Stimulated activated naive CD8-positive, alpha-beta T cell treated with anti-CD3 and anti-CD28 coated beads, Interleukin-15, Interleukin-2, amounts not matched to agents 100 ng/mL and 50 ng/mL, for 24 hours (primary cell): ENCODE measurements at regions not wholly inside any gene's neighbourhood (a gene's known extent, or its start where the extent isn't known, plus 50 kb on each side); places are given as distances from the start of the nearest gene placed in this dataset.

ENCODE experiments used
- H3K27ac Mint-ChIP-seq: one replicate; pipeline ENCODE4 v1.8.0; 2021; ENCODE audit warnings: mild to moderate bottlenecking, mixed read lengths
- H3K27me3 Mint-ChIP-seq: one replicate; pipeline ENCODE4 v1.8.0; 2021; ENCODE audit warnings: mixed read lengths
- H3K36me3 Mint-ChIP-seq: one replicate; pipeline ENCODE4 v1.8.0; 2021; ENCODE audit warnings: low read depth, mixed read lengths
- H3K4me1 Mint-ChIP-seq: one replicate; pipeline ENCODE4 v1.8.0; 2021; ENCODE audit warnings: low read depth, mixed read lengths
- H3K4me3 Mint-ChIP-seq: one replicate; pipeline ENCODE4 v1.8.0; 2021; ENCODE audit warnings: mild to moderate bottlenecking, mixed read lengths
- H3K9me3 Mint-ChIP-seq: one replicate; pipeline ENCODE4 v1.8.0; 2021; ENCODE audit warnings: mixed read lengths

GRCh38 chr2:65634304-65634703 lies 201.9 kb upstream of the SPRED2 start:
- H3K36me3 Mint-ChIP-seq = no peaks in the 10 kb centered on the region
- no peaks in the 10 kb centered on the region for H3K9me3 Mint-ChIP-seq
- no peak overlapping the region for H3K4me3 Mint-ChIP-seq
- peaks cover 21% of the 10 kb centered on the region for H3K27me3 Mint-ChIP-seq
- H3K27ac Mint-ChIP-seq = no peak overlapping the region
- H3K4me1 Mint-ChIP-seq = no peaks in the 10 kb centered on the region

- Mint-ChIP-seq H3K9me3 (no peaks in the 10 kb centered on the region), H3K4me3 (no peak overlapping the region), H3K27me3 (peaks cover 12% of the 10 kb centered on the region), H3K36me3 (no peaks in the 10 kb centered on the region), H3K27ac (no peak overlapping the region), H3K4me1 (no peaks in the 10 kb centered on the region)
Observed at GRCh38 chr2:65630643-65631042, 198.2 kb upstream of the SPRED2 start.

GRCh38 chr2:65628156-65628555 lies 195.8 kb upstream of the SPRED2 start:
- Mint-ChIP-seq H3K9me3 (no peaks in the 10 kb centered on the region), H3K4me3 (no peak overlapping the region), H3K4me1 (no peaks in the 10 kb centered on the region), H3K36me3 (no peaks in the 10 kb centered on the region), H3K27me3 (peaks cover 11% of the 10 kb centered on the region), H3K27ac (no peak overlapping the region)

GRCh38 chr2:65626831-65627230 lies 194.4 kb upstream of the SPRED2 start:
- Mint-ChIP-seq H3K4me1 (no peaks in the 10 kb centered on the region), H3K27me3 (peaks cover 20% of the 10 kb centered on the region), H3K36me3 (no peaks in the 10 kb centered on the region), H3K27ac (no peak overlapping the region), H3K4me3 (no peak overlapping the region), H3K9me3 (no peaks in the 10 kb centered on the region)

- Mint-ChIP-seq H3K27ac (no peak overlapping the region), H3K4me1 (no peaks in the 10 kb centered on the region), H3K4me3 (no peak overlapping the region), H3K27me3 (peaks cover 20% of the 10 kb centered on the region), H3K36me3 (no peaks in the 10 kb centered on the region), H3K9me3 (no peaks in the 10 kb centered on the region)
Observed at GRCh38 chr2:65625982-65626381, 193.6 kb upstream of the SPRED2 start.

GRCh38 chr2:65622951-65623535 lies 190.6 kb upstream of the SPRED2 start:
- H3K4me3 Mint-ChIP-seq = no peak overlapping the region
- H3K4me1 Mint-ChIP-seq = no peaks in the 10 kb centered on the region
- H3K27ac Mint-ChIP-seq = no peak overlapping the region

GRCh38 chr2:65622499-65622898 lies 190.1 kb upstream of the SPRED2 start:
- H3K36me3 Mint-ChIP-seq = no peaks in the 10 kb centered on the region
- no peaks in the 10 kb centered on the region for H3K9me3 Mint-ChIP-seq
- H3K27ac Mint-ChIP-seq = no peak overlapping the region
- peaks cover 16% of the 10 kb centered on the region for H3K27me3 Mint-ChIP-seq
- no peak overlapping the region for H3K4me3 Mint-ChIP-seq
- no peaks in the 10 kb centered on the region for H3K4me1 Mint-ChIP-seq

More at GRCh38 chr2:65622951-65623535, 190.6 kb upstream of the SPRED2 start:
- no peaks in the 10 kb centered on the region for H3K36me3 Mint-ChIP-seq
- no peaks in the 10 kb centered on the region for H3K9me3 Mint-ChIP-seq
- H3K27me3 Mint-ChIP-seq = peaks cover 16% of the 10 kb centered on the region

- Mint-ChIP-seq H3K4me3 (no peak overlapping the region), H3K27ac (no peak overlapping the region), H3K27me3 (peaks cover 16% of the 10 kb centered on the region), H3K36me3 (no peaks in the 10 kb centered on the region), H3K4me1 (no peaks in the 10 kb centered on the region), H3K9me3 (no peaks in the 10 kb centered on the region)
Observed at GRCh38 chr2:65620524-65620923, 188.1 kb upstream of the SPRED2 start.

- no peak overlapping the region for H3K4me3 Mint-ChIP-seq
- no peaks in the 10 kb centered on the region for H3K36me3 Mint-ChIP-seq
- peaks cover 16% of the 10 kb centered on the region for H3K27me3 Mint-ChIP-seq
- no peak overlapping the region for H3K27ac Mint-ChIP-seq
- no peaks in the 10 kb centered on the region for H3K4me1 Mint-ChIP-seq
- no peaks in the 10 kb centered on the region for H3K9me3 Mint-ChIP-seq
Observed at GRCh38 chr2:65620026-65620425, 187.6 kb upstream of the SPRED2 start.

GRCh38 chr2:65615602-65616001 lies 183.2 kb upstream of the SPRED2 start:
- H3K36me3 Mint-ChIP-seq = no peaks in the 10 kb centered on the region
- no peak overlapping the region for H3K27ac Mint-ChIP-seq
- no peaks in the 10 kb centered on the region for H3K9me3 Mint-ChIP-seq
- H3K27me3 Mint-ChIP-seq = peaks cover 3% of the 10 kb centered on the region
- H3K4me1 Mint-ChIP-seq = no peaks in the 10 kb centered on the region
- H3K4me3 Mint-ChIP-seq = no peak overlapping the region

- H3K36me3 Mint-ChIP-seq = no peaks in the 10 kb centered on the region
- H3K27me3 Mint-ChIP-seq = peaks cover under 1% of the 10 kb centered on the region
- H3K27ac Mint-ChIP-seq = no peak overlapping the region
- no peak overlapping the region for H3K4me3 Mint-ChIP-seq
- H3K9me3 Mint-ChIP-seq = no peaks in the 10 kb centered on the region
- H3K4me1 Mint-ChIP-seq = no peaks in the 10 kb centered on the region
Observed at GRCh38 chr2:65613968-65614555, 181.7 kb upstream of the SPRED2 start.

GRCh38 chr2:65611488-65611887 lies 179.1 kb upstream of the SPRED2 start:
- Mint-ChIP-seq H3K27me3 (no peaks in the 10 kb centered on the region), H3K4me3 (no peak overlapping the region), H3K9me3 (no peaks in the 10 kb centered on the region), H3K36me3 (no peaks in the 10 kb centered on the region), H3K27ac (no peak overlapping the region), H3K4me1 (peaks cover 3% of the 10 kb centered on the region)

- Mint-ChIP-seq H3K4me1 (peaks cover 28% of the 10 kb centered on the region), H3K27me3 (no peaks in the 10 kb centered on the region), H3K27ac (no peak overlapping the region), H3K4me3 (no peak overlapping the region), H3K9me3 (no peaks in the 10 kb centered on the region), H3K36me3 (no peaks in the 10 kb centered on the region)
Observed at GRCh38 chr2:65608916-65609315, 176.5 kb upstream of the SPRED2 start.

- no peaks in the 10 kb centered on the region for H3K9me3 Mint-ChIP-seq
- no peaks in the 10 kb centered on the region for H3K27me3 Mint-ChIP-seq
- H3K27ac Mint-ChIP-seq = no peak overlapping the region
- H3K4me3 Mint-ChIP-seq = no peak overlapping the region
- peaks cover 28% of the 10 kb centered on the region for H3K4me1 Mint-ChIP-seq
- H3K36me3 Mint-ChIP-seq = no peaks in the 10 kb centered on the region
Observed at GRCh38 chr2:65608466-65608865, 176.1 kb upstream of the SPRED2 start.

- no peaks in the 10 kb centered on the region for H3K27me3 Mint-ChIP-seq
Observed at GRCh38 chr2:65607662-65608305, 175.4 kb upstream of the SPRED2 start.

GRCh38 chr2:65605743-65606058 lies 173.3 kb upstream of the SPRED2 start:
- Mint-ChIP-seq H3K27ac (peak overlapping the region; percentile 10), H3K4me3 (no peak overlapping the region)

More at GRCh38 chr2:65607662-65608305, 175.4 kb upstream of the SPRED2 start:
- Mint-ChIP-seq H3K27ac (no peak overlapping the region), H3K4me1 (peaks cover 28% of the 10 kb centered on the region), H3K4me3 (no peak overlapping the region), H3K9me3 (no peaks in the 10 kb centered on the region), H3K36me3 (no peaks in the 10 kb centered on the region)

More at GRCh38 chr2:65605743-65606058, 173.3 kb upstream of the SPRED2 start:
- H3K27me3 Mint-ChIP-seq = no peaks in the 10 kb centered on the region
- no peaks in the 10 kb centered on the region for H3K9me3 Mint-ChIP-seq
- H3K36me3 Mint-ChIP-seq = no peaks in the 10 kb centered on the region
- peaks cover 28% of the 10 kb centered on the region for H3K4me1 Mint-ChIP-seq
